ENCODE measurements at regions not wholly inside any gene's neighbourhood (a gene's known extent, or its start where the extent isn't known, plus 50 kb on each side); places are given as distances from the start of the nearest gene placed in this dataset.

DNA sequence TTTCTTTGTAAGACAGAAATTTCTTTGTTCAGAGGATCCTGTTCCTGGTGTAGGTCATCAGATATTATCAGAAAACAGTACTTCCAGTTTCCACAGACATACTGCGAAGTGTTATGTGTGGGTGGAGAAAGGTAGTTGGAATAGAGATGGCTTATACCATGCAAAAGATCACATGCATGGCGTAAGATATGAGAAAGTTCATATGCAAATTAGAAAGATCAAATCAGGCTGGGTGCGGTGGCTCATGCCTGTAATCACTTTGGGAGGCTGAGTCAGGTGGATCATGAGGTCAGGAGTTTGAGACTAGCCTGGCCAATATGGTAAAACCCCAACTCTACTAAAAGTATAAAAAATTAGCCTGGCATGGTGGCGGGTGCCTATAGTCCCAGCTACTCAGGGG, 65.2 kb upstream of the GLIS3 start:
- no peaks in the 10 kb centered on the region for H3K36me3 ChIP-seq (ENCODE audit: control insufficient read depth, insufficient read depth, low read length)
- intact Hi-C loops (cut with micrococcal nuclease; ENCODE audit: unreplicated experiment), result no loop called here
- H3K27me3 ChIP-seq (replicated peaks; ENCODE audit: control insufficient read depth, insufficient read depth, low read length), result no peaks in the 10 kb centered on the region
- ChIA-PET CTCF (no interaction called here), POLR2A (no interaction called here)
- Mint-ChIP-seq H3K9me3 (ENCODE audit: unreplicated experiment) (no peaks in the 10 kb centered on the region), H3K36me3 (ENCODE audit: insufficient read depth, unreplicated experiment) (no peaks in the 10 kb centered on the region), H3K4me3 (ENCODE audit: unreplicated experiment) (no peak overlapping the region), H3K27me3 (ENCODE audit: insufficient read depth, unreplicated experiment) (no peaks in the 10 kb centered on the region), H3K27ac (ENCODE audit: unreplicated experiment) (no peak overlapping the region), H3K4me1 (ENCODE audit: low read depth, unreplicated experiment) (no peaks in the 10 kb centered on the region)
- H3K4me3 ChIP-seq (ENCODE audit: low read depth, low read length), result no peak overlapping the region
- DNase-seq, result no peak
- H3K9me3 ChIP-seq, result no peaks in the 10 kb centered on the region
- TF ChIP-seq CTCF (IDR thresholded peaks at IDR 0.05; ENCODE audit: insufficient read depth in 1 of 2, low read depth in 1 of 2, low read length in 1 of 2, severe bottlenecking in 1 of 2, unreplicated experiment in 1 of 2), result no peak
- H3K4me1 ChIP-seq, result no peaks in the 10 kb centered on the region
- BruUV-seq (replicated peaks), result no TSS peak

- H3K4me3 ChIP-seq (ENCODE audit: low read depth, low read length), result no peak overlapping the region
- Mint-ChIP-seq H3K36me3 (ENCODE audit: insufficient read depth, unreplicated experiment) (no peaks in the 10 kb centered on the region), H3K4me1 (ENCODE audit: low read depth, unreplicated experiment) (no peaks in the 10 kb centered on the region), H3K27ac (ENCODE audit: unreplicated experiment) (no peak overlapping the region), H3K9me3 (ENCODE audit: unreplicated experiment) (no peaks in the 10 kb centered on the region), H3K4me3 (ENCODE audit: unreplicated experiment) (no peak overlapping the region), H3K27me3 (ENCODE audit: insufficient read depth, unreplicated experiment) (no peaks in the 10 kb centered on the region)
- ChIA-PET CTCF (no interaction called here), POLR2A (no interaction called here)
- H3K36me3 ChIP-seq (ENCODE audit: control insufficient read depth, insufficient read depth, low read length), result no peaks in the 10 kb centered on the region
- no peaks in the 10 kb centered on the region for H3K27me3 ChIP-seq (replicated peaks; ENCODE audit: control insufficient read depth, insufficient read depth, low read length)
- no TSS peak for BruUV-seq (replicated peaks)
- intact Hi-C loops (cut with micrococcal nuclease; ENCODE audit: unreplicated experiment), result no loop called here
- no peaks in the 10 kb centered on the region for H3K4me1 ChIP-seq
- no peak for DNase-seq
- no peak for TF ChIP-seq CTCF (IDR thresholded peaks at IDR 0.05; ENCODE audit: insufficient read depth in 1 of 2, low read depth in 1 of 2, low read length in 1 of 2, severe bottlenecking in 1 of 2, unreplicated experiment in 1 of 2)
- no peaks in the 10 kb centered on the region for H3K9me3 ChIP-seq
Measured at GRCh38 chr9:4362281-4362680, 62.4 kb upstream of the GLIS3 start.

DNA sequence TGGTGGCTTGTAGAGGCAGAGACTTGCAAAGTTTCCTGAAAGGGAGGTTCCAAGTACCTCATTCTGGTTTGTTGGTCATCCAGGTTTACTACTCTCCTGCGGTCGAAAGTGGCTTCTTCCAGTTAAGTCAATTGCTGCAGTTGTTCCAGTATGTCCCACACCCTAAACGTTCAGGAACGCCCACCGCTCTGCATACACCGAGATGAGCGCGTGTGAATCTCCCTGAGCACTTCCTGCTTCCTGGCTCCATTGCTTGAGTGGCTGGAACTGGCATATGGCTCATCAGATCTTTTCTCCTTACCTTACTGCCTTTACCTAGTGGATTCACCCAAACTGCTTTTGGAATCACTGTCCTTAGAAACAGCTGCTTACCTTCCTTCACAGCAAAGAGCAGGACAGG, 59.1 kb upstream of the GLIS3 start:
- Histone ChIP-seq H3K4me3 (ENCODE audit: low read depth, low read length) (no peak overlapping the region), H3K36me3 (ENCODE audit: control insufficient read depth, insufficient read depth, low read length) (no peaks in the 10 kb centered on the region), H3K9me3 (no peaks in the 10 kb centered on the region), H3K27me3 (replicated peaks; ENCODE audit: control insufficient read depth, insufficient read depth, low read length) (no peaks in the 10 kb centered on the region), H3K4me1 (no peaks in the 10 kb centered on the region)
- H3K9me3 Mint-ChIP-seq (ENCODE audit: unreplicated experiment), result no peaks in the 10 kb centered on the region
- CTCF ChIA-PET, result no interaction called here
- BruUV-seq (replicated peaks), result no TSS peak
- no peak overlapping the region for H3K4me3 Mint-ChIP-seq (ENCODE audit: unreplicated experiment)
- no peaks in the 10 kb centered on the region for H3K27me3 Mint-ChIP-seq (ENCODE audit: insufficient read depth, unreplicated experiment)
- POLR2A ChIA-PET, result no interaction called here
- DNase-seq, result no peak
- H3K27ac Mint-ChIP-seq (ENCODE audit: unreplicated experiment), result no peak overlapping the region
- intact Hi-C loops (cut with micrococcal nuclease; ENCODE audit: unreplicated experiment), result no loop called here
- TF ChIP-seq CTCF (IDR thresholded peaks at IDR 0.05; ENCODE audit: insufficient read depth in 1 of 2, low read depth in 1 of 2, low read length in 1 of 2, severe bottlenecking in 1 of 2, unreplicated experiment in 1 of 2), result no peak
- no peaks in the 10 kb centered on the region for H3K36me3 Mint-ChIP-seq (ENCODE audit: insufficient read depth, unreplicated experiment)
- no peaks in the 10 kb centered on the region for H3K4me1 Mint-ChIP-seq (ENCODE audit: low read depth, unreplicated experiment)

Data from Caco-2 (cell line).